ENCODE measurements at regions not wholly inside any gene's neighbourhood (a gene's known extent, or its start where the extent isn't known, plus 50 kb on each side); places are given as distances from the start of the nearest gene placed in this dataset.
A peak's percentile ranks its signal among the peaks of the same experiment; 100 is the strongest.

DNA sequence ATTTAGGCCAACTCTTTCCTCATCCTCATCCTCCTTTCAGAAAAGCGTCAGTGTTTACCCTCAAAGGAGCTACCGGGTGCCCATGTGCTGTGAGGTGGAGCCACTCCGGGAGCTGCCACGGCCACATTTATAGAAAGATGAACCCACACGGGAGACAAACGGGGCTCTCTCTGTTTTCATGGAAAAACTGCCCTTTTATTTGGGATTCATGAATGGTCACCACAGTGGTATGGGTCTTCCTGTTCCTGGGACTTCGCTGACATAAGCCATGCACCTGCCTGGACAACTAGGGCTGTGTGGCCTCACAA, 224.2 kb downstream of the ZIC5 start:
- peaks cover 12 to 39% (median 26%) of the 10 kb centered on the region in 4 experiments; a peak in 6 of 7 replicates for H3K4me1 ChIP-seq (replicated peaks in 1 of 4; ENCODE audit: control insufficient read depth in 3 of 4, insufficient read depth in 4 of 4, low read length in 3 of 4)
- H3K23ac ChIP-seq (ENCODE audit: insufficient read length) = no peak overlapping the region
- peak overlapping the region; percentile 79 for H3K27ac ChIP-seq (ENCODE audit: low read depth, low read length)
- H3K18ac ChIP-seq (ENCODE audit: extremely low read depth, low read length) = peak overlapping the region; percentile 1; the same call in 1 of the 2 replicates
- peak overlapping the region; percentile 4 for H4K5ac ChIP-seq (ENCODE audit: insufficient read length, low read depth, low read length)
- peak overlapping the region in 3 of 4 experiments; percentile 8 to 50 (median 9); a peak in 3 of 8 replicates for H3K4me3 ChIP-seq (ENCODE audit: extremely low read depth in 1 of 4, insufficient read depth in 2 of 4, low read depth in 3 of 4, low read length in 4 of 4)
- peak overlapping the region; percentile 37 for H2BK120ac ChIP-seq (replicated peaks; ENCODE audit: low read depth, low read length)
- no peaks in the 10 kb centered on the region; the same call in 1 of the 2 replicates for H3K23me2 ChIP-seq (ENCODE audit: low read depth, low read length)
- H4K20me1 ChIP-seq (replicated peaks in 1 of 2; ENCODE audit: control insufficient read depth in 1 of 2, insufficient read depth in 2 of 2, low read length in 2 of 2) = no peaks in the 10 kb centered on the region
- peak overlapping the region in 2 of 4 experiments; percentile 43 to 52; a peak in 5 of 7 replicates for H3K9ac ChIP-seq (replicated peaks in 1 of 4; ENCODE audit: extremely low read depth in 1 of 4, low read depth in 3 of 4, low read length in 3 of 4)
- peak overlapping the region; percentile 62 to 85 for H3K4me2 ChIP-seq (ENCODE audit: insufficient read depth in 1 of 2, low read depth in 2 of 2, low read length in 2 of 2)
- peak overlapping the region; percentile 7 for H3K56ac ChIP-seq (replicated peaks; ENCODE audit: insufficient read length, low read depth, low read length)
- DNase-seq (ENCODE audit: low read depth in 1 of 2, low spot score in 2 of 2) (peak in 1 of 2 experiments; percentile 55), FAIRE-seq (peak; percentile 19)
- no peaks in the 10 kb centered on the region for H3K79me2 ChIP-seq (ENCODE audit: control insufficient read depth in 1 of 2, insufficient read depth in 2 of 2, low read length in 2 of 2)
- H2BK5ac ChIP-seq (ENCODE audit: low read depth, low read length) = peak overlapping the region; percentile 62
- no peak overlapping the region for H4K8ac ChIP-seq (ENCODE audit: extremely low read depth, insufficient read depth, low read length)
- H2BK15ac ChIP-seq (ENCODE audit: low read length) = no peak overlapping the region
- H2AFZ ChIP-seq (ENCODE audit: low read length) = 0 out of 2 replicates have a peak overlapping the region, but pooled peaks have one; percentile 11
- H3K27me3 ChIP-seq (replicated peaks in 1 of 4; ENCODE audit: control insufficient read depth in 3 of 4, extremely low read depth in 1 of 4, insufficient read depth in 3 of 4, low read length in 3 of 4) = no peaks in the 10 kb centered on the region
- peak overlapping the region; percentile 15 for H3K4ac ChIP-seq (replicated peaks; ENCODE audit: insufficient read length, low read depth, low read length)
- no peaks in the 10 kb centered on the region; a peak in 1 of 4 replicates for H3K9me3 ChIP-seq (ENCODE audit: insufficient read depth in 2 of 2, low read depth in 1 of 2, low read length in 1 of 2)
- no peaks in the 10 kb centered on the region; a peak in 1 of 8 replicates for H3K36me3 ChIP-seq (ENCODE audit: control insufficient read depth in 2 of 4, insufficient read depth in 4 of 4, low read length in 3 of 4)
- peak overlapping the region; percentile 56 for H4K91ac ChIP-seq (replicated peaks; ENCODE audit: insufficient read length, low read length)
- no peak overlapping the region for H3K14ac ChIP-seq (ENCODE audit: insufficient read length)
- H2BK20ac ChIP-seq (ENCODE audit: low read length) = 0 out of 2 replicates have a peak overlapping the region, but pooled peaks have one; percentile 3
- H2BK12ac ChIP-seq (ENCODE audit: low read depth, low read length) = peak overlapping the region; percentile 56
- TF ChIP-seq SUZ12 (IDR thresholded peaks at IDR 0.05; ENCODE audit: low read length) = no peak
- peak; percentile 43 for TF ChIP-seq ASH2L (IDR thresholded peaks at IDR 0.05; ENCODE audit: low read length)
- TF ChIP-seq RXRA (IDR thresholded peaks at IDR 0.05; ENCODE audit: insufficient read depth, low read depth, low read length) = no peak
- TF ChIP-seq, protein P1, sequence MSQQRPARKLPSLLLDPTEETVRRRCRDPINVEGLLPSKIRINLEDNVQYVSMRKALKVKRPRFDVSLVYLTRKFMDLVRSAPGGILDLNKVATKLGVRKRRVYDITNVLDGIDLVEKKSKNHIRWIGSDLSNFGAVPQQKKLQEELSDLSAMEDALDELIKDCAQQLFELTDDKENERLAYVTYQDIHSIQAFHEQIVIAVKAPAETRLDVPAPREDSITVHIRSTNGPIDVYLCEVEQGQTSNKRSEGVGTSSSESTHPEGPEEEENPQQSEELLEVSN (IDR thresholded peaks at IDR 0.05) = peak; percentile 50; the same call in 1 of the 2 replicates
- TF ChIP-seq HDAC6 (IDR thresholded peaks at IDR 0.05; ENCODE audit: low read depth, low read length) = no peak
- peak overlapping the region; percentile 25 for H2AK5ac ChIP-seq (ENCODE audit: low read depth, low read length)
- 0 out of 2 replicates have a peak, but pooled peaks cover 2% of the 10 kb centered on the region for H3K79me1 ChIP-seq (ENCODE audit: low read depth, low read length)
- ChIA-PET POLR2A (ENCODE audit: partially characterized antibody) (interaction anchor here (0.7 to 3.9 kb wide), 13 partner anchors 9 to 223 kb away, joined by 3 to 32 read pairs (median 5); no protein-coding TSS in a partner anchor), CTCF (ENCODE audit: partially characterized antibody) (interaction anchor here (0.7 to 1.3 kb wide), 5 partner anchors 8 to 1280 kb away, joined by 3 to 5 read pairs (median 3); no protein-coding TSS in a partner anchor)
- WGBS, 2 experiments (ENCODE audit: extremely low coverage in 1 of 2, insufficient coverage in 1 of 2, insufficient read length in 1 of 2, insufficient replicate concordance in 2 of 2, low coverage in 1 of 2, low lambda C conversion rate in 2 of 2, missing lambda C conversion rate in 1 of 2) = 21% methylated on average over 7 of the region's 7 CpGs; no CpG with 5 or more reads in 1 of the 2 experiments

Measured in H1 (cell line).